Myocyte (in vitro differentiated cells): ENCODE measurements at regions not wholly inside any gene's neighbourhood (a gene's known extent, or its start where the extent isn't known, plus 50 kb on each side); places are given as distances from the start of the nearest gene placed in this dataset.
A peak's percentile ranks its signal among the peaks of the same experiment; 100 is the strongest.

Source experiments
- DNase-seq: peaks from one replicate; pipeline ENCODE4 v3.0.0-alpha.2; 2012; ENCODE audit warnings: low read depth

GRCh38 chr3:107428051-107428858 is 51.0 kb downstream of the CCDC54 start:
- peak; percentile 74 for DNase-seq

- DNase-seq, result peak; percentile 94
These were observed 52.3 kb downstream of the CCDC54 start for GRCh38 chr3:107429320-107430181.

- no peak for DNase-seq
These were observed 53.2 kb downstream of the CCDC54 start for GRCh38 chr3:107430214-107430995.

- no peak for DNase-seq
These were observed 53.7 kb downstream of the CCDC54 start for GRCh38 chr3:107430996-107431245.

GRCh38 chr3:107431246-107432012 is 54.2 kb downstream of the CCDC54 start:
- peak; percentile 82 for DNase-seq

GRCh38 chr3:107432013-107432515 is 54.8 kb downstream of the CCDC54 start:
- peak; percentile 42 for DNase-seq

- DNase-seq, result no peak
These were observed 55.4 kb downstream of the CCDC54 start for GRCh38 chr3:107432646-107433045.

GRCh38 chr3:107436029-107436428 is 58.8 kb downstream of the CCDC54 start:
- no peak for DNase-seq

- no peak for DNase-seq
These were observed 61.4 kb downstream of the CCDC54 start for GRCh38 chr3:107438671-107439070.

- DNase-seq, result peak; percentile 17
These were observed 64.4 kb downstream of the CCDC54 start for GRCh38 chr3:107441617-107442016.

- no peak for DNase-seq
These were observed 66.2 kb downstream of the CCDC54 start for GRCh38 chr3:107443461-107443860.

- DNase-seq, result no peak
These were observed 69.5 kb downstream of the CCDC54 start for GRCh38 chr3:107446706-107447105.

GRCh38 chr3:107450254-107450893 is 72.4 kb upstream of the BBX start:
- DNase-seq, result no peak

- peak; percentile 21 for DNase-seq
These were observed 70.3 kb upstream of the BBX start for GRCh38 chr3:107452436-107452835.

GRCh38 chr3:107453504-107453903 is 69.3 kb upstream of the BBX start:
- DNase-seq, result no peak

- DNase-seq, result no peak
These were observed 67.1 kb upstream of the BBX start for GRCh38 chr3:107455621-107456020.

GRCh38 chr3:107456501-107456900 is 66.3 kb upstream of the BBX start:
- DNase-seq, result no peak

GRCh38 chr3:107458871-107459270 is 63.9 kb upstream of the BBX start:
- DNase-seq, result peak; percentile 6

- DNase-seq, result no peak
These were observed 61.0 kb upstream of the BBX start for GRCh38 chr3:107461721-107462120.

- no peak for DNase-seq
These were observed 58.7 kb upstream of the BBX start for GRCh38 chr3:107464037-107464436.
